Calu3 (cell line): ENCODE measurements at regions not wholly inside any gene's neighbourhood (a gene's known extent, or its start where the extent isn't known, plus 50 kb on each side); places are given as distances from the start of the nearest gene placed in this dataset.

Source experiments
- BruUV-seq: library from RNA; stranded (reverse); fragments of 400-500 nt; replicated peaks from 2 replicates; lab custom pipeline; 2021; lab: Mats Ljungman, UMichigan
- CTCF ChIA-PET: fragments of 300-600 bp; sonication (Branson Sonifier 250); formaldehyde crosslinking; loops from one replicate; lab custom pipeline; 2022; ENCODE audit warnings: antibody characterized with exemption; lab: Charles Lee
- DNase-seq: peaks from one replicate; pipeline ENCODE4 v3.0.0; 2022
- H3K27ac Mint-ChIP-seq: one replicate; pipeline ENCODE4 v1.8.0; 2022; ENCODE audit warnings: mixed read lengths; ENCODE audit not compliant: unreplicated experiment
- H3K27me3 Mint-ChIP-seq: one replicate; pipeline ENCODE4 v1.8.0; 2022; ENCODE audit warnings: mixed read lengths; ENCODE audit not compliant: unreplicated experiment
- H3K36me3 Mint-ChIP-seq: one replicate; pipeline ENCODE4 v1.8.0; 2022; ENCODE audit warnings: mild to moderate bottlenecking, moderate library complexity, mixed read lengths; ENCODE audit not compliant: insufficient read depth, unreplicated experiment
- H3K4me1 Mint-ChIP-seq: one replicate; pipeline ENCODE4 v1.8.0; 2022; ENCODE audit warnings: mild to moderate bottlenecking, low read depth, mixed read lengths; ENCODE audit not compliant: unreplicated experiment
- H3K4me3 Mint-ChIP-seq: one replicate; pipeline ENCODE4 v1.8.0; 2022; ENCODE audit warnings: mild to moderate bottlenecking, low read depth, moderate library complexity, mixed read lengths; ENCODE audit not compliant: unreplicated experiment
- H3K9me3 Mint-ChIP-seq: one replicate; pipeline ENCODE4 v1.8.0; 2022; ENCODE audit warnings: low read depth, mixed read lengths; ENCODE audit not compliant: unreplicated experiment
- intact Hi-C: fragments of 100-400 bp; cut with micrococcal nuclease; formaldehyde crosslinking; loops from one replicate; pipeline ENCODE4 v1.10.0; 2022; ENCODE audit not compliant: unreplicated experiment
- TF ChIP-seq, protein P1 (sequence below): fragments of 200-600 bp; IDR thresholded peaks from one replicate; pipeline ENCODE4 v1.8.0; 2022; ENCODE audit warnings: antibody characterized with exemption; ENCODE audit not compliant: unreplicated experiment

DNA sequence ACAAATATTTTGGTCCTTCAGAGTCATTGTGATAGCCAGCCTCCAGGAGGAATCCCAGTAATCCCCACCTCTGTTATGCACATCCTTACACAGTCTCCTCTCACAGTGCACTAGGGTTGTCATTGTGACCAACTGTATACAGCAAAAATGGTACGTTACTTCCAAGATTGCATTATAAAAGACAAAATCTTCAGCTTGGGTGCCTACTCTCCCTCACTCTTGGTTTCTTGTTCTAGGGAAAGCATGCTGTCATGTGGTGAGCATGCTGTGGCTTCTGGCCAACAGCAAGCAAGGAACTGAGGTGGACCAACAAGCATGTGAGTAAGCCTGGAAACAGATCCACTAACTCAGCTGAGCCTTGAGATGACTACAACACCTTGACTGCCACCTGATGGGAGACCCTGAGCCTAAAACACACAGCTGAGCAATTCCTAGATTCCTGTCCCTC, 130.1 kb upstream of the DST start:
- CTCF ChIA-PET: interaction anchor here (0.6 to 1.6 kb wide), 3 partner anchors 17 to 97 kb away, joined by 3 read pairs; no protein-coding TSS in a partner anchor
- TF ChIP-seq, protein P1, sequence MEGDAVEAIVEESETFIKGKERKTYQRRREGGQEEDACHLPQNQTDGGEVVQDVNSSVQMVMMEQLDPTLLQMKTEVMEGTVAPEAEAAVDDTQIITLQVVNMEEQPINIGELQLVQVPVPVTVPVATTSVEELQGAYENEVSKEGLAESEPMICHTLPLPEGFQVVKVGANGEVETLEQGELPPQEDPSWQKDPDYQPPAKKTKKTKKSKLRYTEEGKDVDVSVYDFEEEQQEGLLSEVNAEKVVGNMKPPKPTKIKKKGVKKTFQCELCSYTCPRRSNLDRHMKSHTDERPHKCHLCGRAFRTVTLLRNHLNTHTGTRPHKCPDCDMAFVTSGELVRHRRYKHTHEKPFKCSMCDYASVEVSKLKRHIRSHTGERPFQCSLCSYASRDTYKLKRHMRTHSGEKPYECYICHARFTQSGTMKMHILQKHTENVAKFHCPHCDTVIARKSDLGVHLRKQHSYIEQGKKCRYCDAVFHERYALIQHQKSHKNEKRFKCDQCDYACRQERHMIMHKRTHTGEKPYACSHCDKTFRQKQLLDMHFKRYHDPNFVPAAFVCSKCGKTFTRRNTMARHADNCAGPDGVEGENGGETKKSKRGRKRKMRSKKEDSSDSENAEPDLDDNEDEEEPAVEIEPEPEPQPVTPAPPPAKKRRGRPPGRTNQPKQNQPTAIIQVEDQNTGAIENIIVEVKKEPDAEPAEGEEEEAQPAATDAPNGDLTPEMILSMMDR: no peak
- no TSS peak for BruUV-seq
- Mint-ChIP-seq H3K36me3 (no peaks in the 10 kb centered on the region), H3K9me3 (peaks cover 3% of the 10 kb centered on the region), H3K27ac (peak overlapping the region; percentile 30), H3K4me3 (no peak overlapping the region), H3K27me3 (no peaks in the 10 kb centered on the region), H3K4me1 (peaks cover 28% of the 10 kb centered on the region)
- peak; percentile 45 for DNase-seq
- intact Hi-C loops: loop anchor here (5.0 kb wide), 1 partner anchor 65 kb away; no protein-coding TSS in a partner anchor

DNA sequence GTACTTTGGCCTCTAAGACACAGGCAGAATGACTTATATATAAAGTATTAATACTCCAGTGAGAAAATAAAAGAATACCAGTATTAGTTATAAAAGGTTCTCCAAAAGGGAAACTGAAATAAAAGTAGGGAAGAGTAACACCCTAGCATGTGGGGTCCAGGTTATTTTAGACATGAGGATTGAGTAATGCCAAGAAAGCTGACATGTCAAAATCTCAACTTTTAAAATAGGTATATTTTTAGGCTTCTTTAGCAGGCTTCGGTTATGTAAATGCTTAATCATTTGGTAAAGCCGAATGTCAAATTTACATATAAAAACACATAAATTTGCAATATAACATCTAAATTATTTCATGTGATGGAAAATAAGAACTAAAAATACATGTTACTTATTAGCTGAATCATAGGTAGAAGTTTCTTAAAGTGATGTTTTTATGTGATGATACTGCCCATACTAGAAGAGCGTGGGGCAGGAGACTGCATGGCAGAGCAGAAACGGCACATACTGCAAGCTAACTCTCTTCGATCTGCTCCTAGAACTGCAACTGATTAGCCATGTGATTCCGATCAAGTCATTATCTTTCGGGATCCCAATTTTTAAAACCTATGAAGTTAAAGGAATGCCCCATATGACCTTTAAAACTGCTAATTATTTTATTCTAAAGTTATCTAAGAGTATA, 129.4 kb upstream of the DST start:
- BruUV-seq: no TSS peak
- no peaks in the 10 kb centered on the region for H3K27me3 Mint-ChIP-seq
- H3K4me1 Mint-ChIP-seq: peaks cover 34% of the 10 kb centered on the region
- CTCF ChIA-PET: interaction anchor here (0.6 to 1.6 kb wide), 3 partner anchors 16 to 98 kb away, joined by 3 read pairs; no protein-coding TSS in a partner anchor
- H3K4me3 Mint-ChIP-seq: no peak overlapping the region
- intact Hi-C loops: loop anchor here (5.0 kb wide), 1 partner anchor 65 kb away; no protein-coding TSS in a partner anchor
- H3K36me3 Mint-ChIP-seq: no peaks in the 10 kb centered on the region
- H3K27ac Mint-ChIP-seq: no peak overlapping the region
- DNase-seq: no peak
- peaks cover 3% of the 10 kb centered on the region for H3K9me3 Mint-ChIP-seq
- TF ChIP-seq, protein P1: no peak

DNA sequence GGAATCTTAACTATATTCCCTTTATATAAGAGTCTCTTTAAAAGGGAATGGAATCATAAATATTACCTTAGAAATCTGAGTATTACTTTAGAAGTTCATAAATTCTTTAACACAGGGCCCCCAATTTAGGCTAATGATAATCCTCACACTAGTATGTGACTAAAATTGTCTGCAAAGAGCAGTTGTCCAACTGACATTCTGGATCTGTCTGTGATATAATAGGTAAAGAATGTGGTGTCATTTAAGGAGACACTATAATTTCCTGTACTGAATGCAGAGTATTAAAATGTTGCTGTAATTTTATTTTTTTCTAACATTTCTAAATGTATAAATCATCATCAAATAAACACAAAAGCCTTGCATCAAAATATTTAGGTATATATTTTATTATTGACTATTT, 128.5 kb upstream of the DST start:
- no peak for DNase-seq
- CTCF ChIA-PET: interaction anchor here (1.6 kb wide), 1 partner anchor 15 kb away, joined by 3 read pairs; no protein-coding TSS in a partner anchor
- no peaks in the 10 kb centered on the region for H3K27me3 Mint-ChIP-seq
- peaks cover 3% of the 10 kb centered on the region for H3K9me3 Mint-ChIP-seq
- TF ChIP-seq, protein P1: no peak
- intact Hi-C loops: loop anchor here (5.0 kb wide), 1 partner anchor 66 kb away; no protein-coding TSS in a partner anchor
- no peak overlapping the region for H3K4me3 Mint-ChIP-seq
- H3K27ac Mint-ChIP-seq: no peak overlapping the region
- no peaks in the 10 kb centered on the region for H3K36me3 Mint-ChIP-seq
- BruUV-seq: no TSS peak
- H3K4me1 Mint-ChIP-seq: peaks cover 34% of the 10 kb centered on the region

DNA sequence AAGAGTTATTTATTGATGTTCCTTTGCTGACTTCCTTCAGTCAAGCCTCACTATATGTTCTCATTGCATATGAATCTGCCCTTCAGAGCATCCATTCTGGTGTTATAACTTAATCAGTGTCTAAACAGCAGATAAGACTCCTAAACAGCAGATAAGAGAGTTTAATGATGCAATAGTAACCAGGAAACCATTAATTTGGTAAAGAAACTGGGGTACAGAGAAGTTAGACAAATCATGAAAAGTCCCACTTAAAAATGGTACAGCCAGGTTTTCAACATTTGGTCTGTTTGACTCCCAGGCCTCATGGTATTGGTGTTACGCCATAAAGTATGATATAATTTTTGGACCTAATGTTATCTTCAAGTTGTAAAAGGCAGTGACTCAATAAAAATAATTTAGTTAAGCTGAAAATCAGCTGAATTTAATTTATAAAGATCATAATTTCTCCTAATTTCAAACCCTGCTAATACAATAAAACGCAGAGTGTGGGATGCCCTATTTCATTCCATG, 127.4 kb upstream of the DST start:
- Mint-ChIP-seq H3K4me3 (no peak overlapping the region), H3K36me3 (no peaks in the 10 kb centered on the region), H3K27me3 (no peaks in the 10 kb centered on the region), H3K4me1 (peaks cover 41% of the 10 kb centered on the region), H3K27ac (no peak overlapping the region), H3K9me3 (peaks cover 3% of the 10 kb centered on the region)
- BruUV-seq: no TSS peak
- CTCF ChIA-PET: interaction anchor here (0.6 kb wide), 1 partner anchor 30 kb away, joined by 4 read pairs; no protein-coding TSS in a partner anchor
- TF ChIP-seq, protein P1: no peak
- DNase-seq: no peak
- intact Hi-C loops: loop anchor here (5.0 kb wide), 1 partner anchor 67 kb away; no protein-coding TSS in a partner anchor
